GM03348 (cell line): ENCODE measurements at regions not wholly inside any gene's neighbourhood (a gene's known extent, or its start where the extent isn't known, plus 50 kb on each side); places are given as distances from the start of the nearest gene placed in this dataset.
"Not testable (repeated sequence)": the region's sequence is repeated elsewhere in the genome, so short reads cannot be mapped to it uniquely, and the experiment has no call there.

Source experiments
- DNase-seq: peaks from one replicate; pipeline ENCODE4 v3.0.0; 2012; ENCODE audit warnings: low spot score

DNA sequence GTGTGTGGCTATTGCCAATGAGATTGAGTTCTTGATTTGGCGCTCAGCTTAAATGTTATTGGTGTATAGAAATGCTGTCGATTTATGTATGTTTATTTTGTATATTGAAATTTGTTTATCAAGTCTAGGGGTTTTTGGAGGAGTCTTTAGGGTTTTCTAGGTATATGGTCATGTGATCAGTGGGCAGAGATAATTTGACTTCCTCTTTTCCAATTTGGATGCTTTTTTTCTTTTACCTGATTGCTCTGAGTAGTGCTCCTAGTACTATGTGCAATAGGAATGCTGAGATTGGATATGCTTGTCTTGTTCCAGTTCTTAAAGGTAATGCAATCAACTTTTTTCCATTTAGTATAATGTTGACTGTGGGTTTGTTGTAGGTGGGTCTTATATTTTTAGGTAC lies 99.8 kb upstream of the PMCH start:
- no peak for DNase-seq

DNA sequence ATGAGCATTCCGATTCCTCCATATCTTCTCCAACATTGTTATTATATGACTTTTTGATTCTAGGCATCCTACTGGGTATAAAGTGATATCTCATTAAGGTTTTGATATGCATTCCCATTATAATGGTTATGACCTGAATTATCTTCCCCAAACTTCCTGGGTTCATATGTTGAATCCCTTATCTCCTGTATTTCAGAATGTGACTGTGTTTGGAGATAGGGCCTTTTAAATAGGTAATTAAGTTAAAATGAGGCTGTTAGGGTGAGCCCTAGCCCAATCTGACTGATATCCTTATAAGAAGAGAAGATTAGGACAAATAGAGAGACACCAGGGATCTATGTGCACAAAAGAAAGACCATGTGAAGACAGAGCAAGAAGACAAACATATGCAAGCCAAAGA lies 96.9 kb upstream of the PMCH start:
- no peak for DNase-seq

DNA sequence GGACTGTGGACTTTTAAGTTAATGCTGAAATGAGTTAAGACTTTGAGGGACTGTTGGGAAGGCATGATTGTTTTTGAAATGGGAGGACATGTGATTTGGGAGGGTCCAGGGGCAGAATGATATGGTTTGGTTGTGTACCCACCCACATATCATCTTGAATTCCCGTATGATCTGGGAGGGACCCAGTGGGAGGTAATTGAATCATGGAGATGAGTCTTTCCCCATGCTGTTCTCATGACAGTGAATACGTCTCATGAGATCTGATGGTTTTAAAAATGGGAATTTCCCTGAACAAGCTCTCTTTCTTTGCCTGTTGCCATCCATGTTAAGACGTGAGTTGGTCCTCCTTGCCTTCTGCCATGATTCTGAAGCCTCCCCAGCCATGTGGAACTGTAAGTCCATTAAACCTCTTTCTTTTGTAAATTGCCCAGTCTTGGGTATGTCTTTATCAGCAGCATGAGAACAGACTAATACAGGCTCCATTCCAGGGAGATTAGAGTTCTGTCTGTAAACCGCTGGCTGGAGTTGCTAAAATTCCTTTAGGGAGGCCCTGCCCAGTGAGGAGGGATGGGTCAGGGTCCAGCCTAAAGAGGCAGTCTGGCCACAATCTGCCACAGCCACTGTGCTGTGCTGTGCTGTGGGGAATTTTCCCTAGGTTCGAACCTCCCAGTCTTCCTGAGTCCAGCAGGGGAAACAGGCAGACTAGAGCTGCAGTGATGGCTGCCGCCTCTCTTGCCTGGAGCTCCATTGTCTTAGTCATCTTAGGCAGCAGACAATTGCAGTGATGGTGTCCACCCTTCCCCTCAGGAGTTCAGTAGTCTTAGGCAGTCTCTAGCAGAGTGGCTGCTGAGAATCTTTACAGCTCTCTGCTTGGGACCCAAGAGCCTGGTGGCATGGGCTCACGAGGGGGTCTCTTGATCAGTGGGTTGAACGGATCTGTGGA lies 94.1 kb upstream of the PMCH start:
- DNase-seq = not testable (repeated sequence)

DNA sequence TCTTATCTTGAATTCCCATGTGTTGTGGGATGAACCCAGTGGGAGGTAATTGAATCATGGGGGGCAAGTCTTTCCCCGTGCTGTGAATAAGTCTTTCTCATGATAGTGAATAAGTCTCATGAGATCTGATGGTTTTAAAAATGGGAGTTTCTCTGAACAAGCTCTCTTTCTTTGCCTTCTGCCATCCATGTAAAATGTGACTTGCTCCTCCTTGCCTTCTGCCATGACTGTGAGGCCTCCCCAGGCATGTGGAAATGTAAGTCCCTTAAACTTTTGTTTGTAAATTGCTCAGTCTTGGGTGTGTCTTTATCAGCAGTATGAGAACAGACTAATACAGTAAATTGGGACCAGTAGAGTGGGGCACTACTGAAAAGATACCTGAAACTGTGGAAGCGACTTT lies 92.1 kb upstream of the PMCH start:
- DNase-seq = not testable (repeated sequence)

DNA sequence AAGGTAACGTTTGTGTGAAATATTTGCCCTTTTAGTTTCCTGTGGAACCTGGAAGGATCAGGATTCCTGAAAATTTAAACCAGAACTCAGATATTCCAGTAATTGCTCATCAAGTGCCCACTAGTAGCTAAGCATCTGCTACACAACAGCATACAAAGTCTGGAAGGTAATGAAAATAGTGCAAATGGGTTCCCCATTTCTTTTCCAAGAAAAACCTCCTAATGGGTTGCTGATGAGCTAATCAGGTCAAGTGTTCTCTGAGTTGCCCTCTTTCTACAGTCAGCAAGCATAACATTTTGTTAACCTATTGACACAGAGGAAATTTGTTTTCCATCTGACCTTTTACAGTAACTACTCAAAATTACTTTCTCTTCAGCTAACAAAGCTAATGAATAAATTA lies 83.6 kb upstream of the PMCH start:
- DNase-seq = no peak

DNA sequence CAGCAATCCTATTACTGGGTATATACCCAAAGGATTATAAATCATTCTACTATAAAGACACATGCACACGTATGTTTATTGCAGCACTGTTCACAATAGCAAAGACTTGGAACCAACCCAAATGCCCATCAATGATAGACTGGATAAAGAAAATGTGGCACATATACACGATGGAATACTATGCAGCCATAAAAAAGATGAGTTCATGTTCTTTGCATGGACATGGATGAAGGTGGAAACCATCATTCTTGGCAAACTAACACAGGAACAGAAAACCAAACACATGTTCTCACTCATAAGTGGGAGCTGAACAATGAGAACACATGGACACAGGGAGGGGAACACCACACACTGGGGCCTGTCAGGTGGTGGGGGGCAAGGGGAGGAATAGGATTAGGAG lies 58.1 kb upstream of the PMCH start:
- DNase-seq = not testable (repeated sequence)

DNA sequence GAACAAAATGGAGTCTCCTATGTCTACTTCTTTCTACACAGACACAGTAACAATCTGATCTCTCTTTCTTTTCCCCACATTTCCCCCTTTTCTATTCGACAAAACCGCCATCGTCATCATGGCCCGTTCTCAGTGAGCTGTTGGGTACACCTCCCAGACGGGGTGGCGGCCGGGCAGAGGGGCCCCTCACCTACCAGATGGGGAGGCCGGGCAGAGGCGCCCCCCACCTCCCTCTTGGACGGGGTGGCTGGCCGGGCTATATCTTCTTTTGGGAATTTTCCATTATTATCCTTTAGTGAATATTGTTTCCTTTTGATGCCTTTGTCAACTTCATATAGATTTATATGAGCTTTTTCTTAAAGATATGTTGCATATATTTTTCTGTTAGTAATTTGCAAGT lies 53.4 kb upstream of the PMCH start:
- not testable (repeated sequence) for DNase-seq

DNA sequence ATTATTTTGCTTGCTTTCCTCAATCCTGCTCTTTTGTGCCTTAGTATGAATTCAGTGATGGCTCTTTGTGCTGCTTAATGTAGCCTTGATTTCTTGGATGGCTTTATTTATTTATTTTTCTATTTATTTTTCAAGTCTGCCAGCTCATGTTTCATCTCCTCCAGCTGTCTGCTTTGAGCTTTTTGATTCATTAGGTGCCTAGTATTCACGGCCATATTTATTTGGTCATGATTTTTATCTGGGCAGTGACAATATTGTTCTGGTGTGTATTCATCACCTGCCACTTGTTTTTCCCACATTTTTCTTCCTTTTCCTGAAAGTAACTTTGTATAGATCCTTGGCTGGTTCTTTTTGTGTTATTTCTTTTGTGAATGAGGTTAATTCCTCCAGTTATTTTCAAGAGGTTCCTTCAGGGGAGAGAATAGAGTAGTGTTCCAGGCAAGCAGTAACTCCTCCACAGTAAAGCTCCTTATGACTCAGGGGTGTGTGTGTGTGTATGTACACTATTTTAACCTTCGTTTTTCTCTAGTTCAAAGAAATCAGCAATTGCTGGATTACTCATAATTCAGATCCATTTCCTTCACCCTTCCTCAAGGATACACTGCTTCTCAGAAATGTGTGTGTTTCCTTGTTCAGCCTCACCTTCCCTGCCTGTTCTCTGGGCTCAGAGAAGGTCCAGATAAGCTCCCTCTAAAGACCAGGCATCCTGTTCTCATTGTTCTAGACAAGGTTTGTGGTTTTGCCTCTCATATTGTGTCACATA lies 51.6 kb upstream of the PMCH start:
- DNase-seq = no peak
